ENCODE measurements at regions not wholly inside any gene's neighbourhood (a gene's known extent, or its start where the extent isn't known, plus 50 kb on each side); places are given as distances from the start of the nearest gene placed in this dataset.

GRCh38 chr1:191572479-191572878, 585.8 kb upstream of the RGS18 start:
- H3K4me3 ChIP-seq (ENCODE audit: low read length) = no peak overlapping the region
- no peak overlapping the region for H3K4me2 ChIP-seq (ENCODE audit: low read length)
- H3K79me2 ChIP-seq (ENCODE audit: low read length) = no peaks in the 10 kb centered on the region
- H3K9me3 ChIP-seq (ENCODE audit: insufficient read depth, low read length) = no peaks in the 10 kb centered on the region
- no peaks in the 10 kb centered on the region for H3K4me1 ChIP-seq (ENCODE audit: low read length)
- no peak overlapping the region for H3K27ac ChIP-seq (ENCODE audit: low read length)
- no peak overlapping the region for H2AFZ ChIP-seq (ENCODE audit: low read depth, low read length)
- no peaks in the 10 kb centered on the region for H3K27me3 ChIP-seq (ENCODE audit: low read depth, low read length)
- no peaks in the 10 kb centered on the region for H3K36me3 ChIP-seq (replicated peaks; ENCODE audit: low read depth, low read length)
- no peak overlapping the region for H3K9ac ChIP-seq (ENCODE audit: low read length)
- no peaks in the 10 kb centered on the region for H4K20me1 ChIP-seq (ENCODE audit: insufficient read depth, low read length)
- TF ChIP-seq EZH2phosphoT487 (IDR thresholded peaks at IDR 0.05; ENCODE audit: low read depth) = no peak
- no peak for TF ChIP-seq CTCF (IDR thresholded peaks at IDR 0.05; ENCODE audit: low read depth, low read length)

- no peak for TF ChIP-seq EZH2phosphoT487 (IDR thresholded peaks at IDR 0.05; ENCODE audit: low read depth)
- TF ChIP-seq CTCF (IDR thresholded peaks at IDR 0.05; ENCODE audit: low read depth, low read length) = no peak
- H2AFZ ChIP-seq (ENCODE audit: low read depth, low read length) = no peak overlapping the region
Measured at GRCh38 chr1:191575180-191575579, 583.1 kb upstream of the RGS18 start.

GRCh38 chr1:191575746-191576145, 582.5 kb upstream of the RGS18 start:
- Histone ChIP-seq H3K4me2 (ENCODE audit: low read length) (no peak overlapping the region), H3K36me3 (replicated peaks; ENCODE audit: low read depth, low read length) (no peaks in the 10 kb centered on the region), H2AFZ (ENCODE audit: low read depth, low read length) (no peak overlapping the region), H3K9me3 (ENCODE audit: insufficient read depth, low read length) (no peaks in the 10 kb centered on the region), H3K4me1 (ENCODE audit: low read length) (no peaks in the 10 kb centered on the region), H3K27me3 (ENCODE audit: low read depth, low read length) (no peaks in the 10 kb centered on the region), H3K79me2 (ENCODE audit: low read length) (no peaks in the 10 kb centered on the region), H3K27ac (ENCODE audit: low read length) (no peak overlapping the region), H4K20me1 (ENCODE audit: insufficient read depth, low read length) (no peaks in the 10 kb centered on the region), H3K4me3 (ENCODE audit: low read length) (no peak overlapping the region), H3K9ac (ENCODE audit: low read length) (no peak overlapping the region)
- TF ChIP-seq CTCF (IDR thresholded peaks at IDR 0.05; ENCODE audit: low read depth, low read length) = no peak
- no peak for TF ChIP-seq EZH2phosphoT487 (IDR thresholded peaks at IDR 0.05; ENCODE audit: low read depth)

More at GRCh38 chr1:191575180-191575579, 583.1 kb upstream of the RGS18 start:
- Histone ChIP-seq H3K36me3 (replicated peaks; ENCODE audit: low read depth, low read length) (no peaks in the 10 kb centered on the region), H4K20me1 (ENCODE audit: insufficient read depth, low read length) (no peaks in the 10 kb centered on the region), H3K27me3 (ENCODE audit: low read depth, low read length) (no peaks in the 10 kb centered on the region), H3K9ac (ENCODE audit: low read length) (no peak overlapping the region), H3K9me3 (ENCODE audit: insufficient read depth, low read length) (no peaks in the 10 kb centered on the region), H3K4me3 (ENCODE audit: low read length) (no peak overlapping the region), H3K79me2 (ENCODE audit: low read length) (no peaks in the 10 kb centered on the region), H3K4me1 (ENCODE audit: low read length) (no peaks in the 10 kb centered on the region), H3K27ac (ENCODE audit: low read length) (no peak overlapping the region), H3K4me2 (ENCODE audit: low read length) (no peak overlapping the region)

- Histone ChIP-seq H3K4me1 (ENCODE audit: low read length) (peaks cover 5% of the 10 kb centered on the region), H3K27me3 (ENCODE audit: low read depth, low read length) (no peaks in the 10 kb centered on the region), H3K9ac (ENCODE audit: low read length) (no peak overlapping the region), H4K20me1 (ENCODE audit: insufficient read depth, low read length) (no peaks in the 10 kb centered on the region), H3K4me2 (ENCODE audit: low read length) (no peak overlapping the region), H3K27ac (ENCODE audit: low read length) (no peak overlapping the region), H2AFZ (ENCODE audit: low read depth, low read length) (no peak overlapping the region), H3K4me3 (ENCODE audit: low read length) (no peak overlapping the region), H3K36me3 (replicated peaks; ENCODE audit: low read depth, low read length) (no peaks in the 10 kb centered on the region), H3K9me3 (ENCODE audit: insufficient read depth, low read length) (no peaks in the 10 kb centered on the region), H3K79me2 (ENCODE audit: low read length) (no peaks in the 10 kb centered on the region)
- TF ChIP-seq CTCF (IDR thresholded peaks at IDR 0.05; ENCODE audit: low read depth, low read length) = no peak
- TF ChIP-seq EZH2phosphoT487 (IDR thresholded peaks at IDR 0.05; ENCODE audit: low read depth) = no peak
Measured at GRCh38 chr1:191577213-191577612, 581.0 kb upstream of the RGS18 start.
